H1 (cell line): ENCODE measurements at regions not wholly inside any gene's neighbourhood (a gene's known extent, or its start where the extent isn't known, plus 50 kb on each side); places are given as distances from the start of the nearest gene placed in this dataset.

ENCODE experiments used
- BCL11A ChIP-seq, 2 experiments: IDR thresholded peaks; one replicate each; pipeline ENCODE4 v1.6.1; 2011; ENCODE audit warnings: low read depth in 2 of 2, low read length in 2 of 2, mild to moderate bottlenecking in 2 of 2
- POLR2AphosphoS5 ChIP-seq: IDR thresholded peaks from 2 replicates; pipeline ENCODE4 v1.6.1; 2011; ENCODE audit warnings: low read depth, low read length
- TAF1 ChIP-seq: IDR thresholded peaks from 2 replicates; pipeline ENCODE4 v1.6.1; 2011; ENCODE audit warnings: mild to moderate bottlenecking, low read depth, low read length
- TF ChIP-seq, protein P1 (sequence below): IDR thresholded peaks from 2 replicates; pipeline ENCODE4 v1.6.1; 2012; ENCODE audit warnings: low read length, inconsistent platforms

DNA sequence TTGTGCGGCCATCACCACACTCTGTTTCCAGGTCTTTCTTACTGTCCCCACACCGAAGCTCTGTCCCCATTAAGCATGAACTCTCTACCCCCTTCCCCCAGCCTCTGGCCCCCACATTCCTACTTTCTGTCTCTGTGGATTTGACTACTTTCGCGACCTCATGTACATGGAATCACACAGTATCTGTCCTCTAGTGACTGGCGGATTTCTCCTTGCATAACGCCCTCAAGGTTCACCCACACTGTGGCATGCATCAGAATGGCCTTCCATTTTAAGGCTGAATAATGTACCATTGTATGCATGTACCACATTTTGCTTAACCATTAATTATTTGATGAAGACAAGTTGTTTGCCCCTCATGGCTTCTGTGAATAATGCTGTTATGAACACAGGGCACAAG is 467.6 kb upstream of the HS6ST1 start (continued):
- no peak for TF ChIP-seq POLR2AphosphoS5
- no peak for TF ChIP-seq BCL11A (IDR thresholded peaks at IDR 0.05; ENCODE audit: low read depth in 2 of 2, low read length in 2 of 2)
- TF ChIP-seq, protein P1, sequence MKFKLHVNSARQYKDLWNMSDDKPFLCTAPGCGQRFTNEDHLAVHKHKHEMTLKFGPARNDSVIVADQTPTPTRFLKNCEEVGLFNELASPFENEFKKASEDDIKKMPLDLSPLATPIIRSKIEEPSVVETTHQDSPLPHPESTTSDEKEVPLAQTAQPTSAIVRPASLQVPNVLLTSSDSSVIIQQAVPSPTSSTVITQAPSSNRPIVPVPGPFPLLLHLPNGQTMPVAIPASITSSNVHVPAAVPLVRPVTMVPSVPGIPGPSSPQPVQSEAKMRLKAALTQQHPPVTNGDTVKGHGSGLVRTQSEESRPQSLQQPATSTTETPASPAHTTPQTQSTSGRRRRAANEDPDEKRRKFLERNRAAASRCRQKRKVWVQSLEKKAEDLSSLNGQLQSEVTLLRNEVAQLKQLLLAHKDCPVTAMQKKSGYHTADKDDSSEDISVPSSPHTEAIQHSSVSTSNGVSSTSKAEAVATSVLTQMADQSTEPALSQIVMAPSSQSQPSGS: no peak
- TF ChIP-seq TAF1: no peak
